IPS DF 6.9 (cell line): ENCODE measurements at regions not wholly inside any gene's neighbourhood (a gene's known extent, or its start where the extent isn't known, plus 50 kb on each side); places are given as distances from the start of the nearest gene placed in this dataset.
"Not testable (repeated sequence)": the region's sequence is repeated elsewhere in the genome, so short reads cannot be mapped to it uniquely, and the experiment has no call there.

Experiments used
- DNase-seq: peaks from one replicate; pipeline ENCODE4 v3.0.0-alpha.2; 2013; ENCODE audit warnings: low read depth, low spot score
- H3K27ac ChIP-seq: one replicate; pipeline ENCODE4 v1.5.1; 2013; ENCODE audit warnings: low read length, control low read depth
- H3K27me3 ChIP-seq: 2 replicates; pipeline ENCODE4 v1.6.1; 2013; ENCODE audit warnings: mild to moderate bottlenecking, low read length; ENCODE audit not compliant: control insufficient read depth, insufficient read depth
- H3K36me3 ChIP-seq: 2 replicates; pipeline ENCODE4 v1.6.1; 2013; ENCODE audit warnings: low read length; ENCODE audit not compliant: control insufficient read depth, insufficient read depth
- H3K4me1 ChIP-seq: 2 replicates; pipeline ENCODE4 v1.6.1; 2013; ENCODE audit warnings: low read length; ENCODE audit not compliant: control insufficient read depth, insufficient read depth
- H3K4me3 ChIP-seq: 2 replicates; pipeline ENCODE4 v1.5.1; 2013; ENCODE audit warnings: mild to moderate bottlenecking, low read length
- H3K9me3 ChIP-seq: 2 replicates; pipeline ENCODE4 v1.6.1; 2013; ENCODE audit warnings: low read length, inconsistent platforms; ENCODE audit not compliant: control insufficient read depth, insufficient read depth
- WGBS: extraction: QIAGEN DNeasy Blood & Tissue Kit; methylation state at CpG from one replicate; pipeline ENCODE4 v1.1.7; 2013; ENCODE audit warnings: mixed read lengths, missing lambda C conversion rate; ENCODE audit not compliant: insufficient read length, insufficient coverage; 5-methylcytosine and 5-hydroxymethylcytosine counted together

- Histone ChIP-seq H3K4me3 (no peak overlapping the region), H3K9me3 (no peaks in the 10 kb centered on the region), H3K36me3 (no peaks in the 10 kb centered on the region), H3K27me3 (no peaks in the 10 kb centered on the region; the same call in 1 of the 2 replicates), H3K4me1 (peaks cover 6% of the 10 kb centered on the region; the same call in 1 of the 2 replicates), H3K27ac (no peak overlapping the region)
- WGBS, result no CpG with 5 or more reads among the region's 3 CpGs
- DNase-seq, result no peak
Observed at GRCh38 chr21:33132054-33132453, 62.1 kb downstream of the OLIG1 start.

- DNase-seq, result no peak
- H3K4me3 ChIP-seq, result no peak overlapping the region
- no peaks in the 10 kb centered on the region for H3K27me3 ChIP-seq
- no peaks in the 10 kb centered on the region for H3K9me3 ChIP-seq
- H3K27ac ChIP-seq, result no peak overlapping the region
- 0 out of 2 replicates have a peak, but pooled peaks cover 3% of the 10 kb centered on the region for H3K4me1 ChIP-seq
- H3K36me3 ChIP-seq, result no peaks in the 10 kb centered on the region
- no CpG with 5 or more reads among the region's 6 CpGs for WGBS
Observed at GRCh38 chr21:33133892-33134291, 64.0 kb downstream of the OLIG1 start.

- Histone ChIP-seq H3K27ac (no peak overlapping the region), H3K9me3 (no peaks in the 10 kb centered on the region), H3K27me3 (no peaks in the 10 kb centered on the region), H3K4me3 (no peak overlapping the region), H3K4me1 (peaks cover 4% of the 10 kb centered on the region; the same call in 1 of the 2 replicates), H3K36me3 (no peaks in the 10 kb centered on the region)
- no CpG with 5 or more reads among the region's 8 CpGs for WGBS
- no peak for DNase-seq
Observed at GRCh38 chr21:33135925-33136324, 66.0 kb downstream of the OLIG1 start.

- H3K9me3 ChIP-seq, result no peaks in the 10 kb centered on the region
- no peaks in the 10 kb centered on the region for H3K27me3 ChIP-seq
- peaks cover 4% of the 10 kb centered on the region; the same call in 1 of the 2 replicates for H3K4me1 ChIP-seq
- DNase-seq, result no peak
- no peak overlapping the region for H3K4me3 ChIP-seq
- H3K27ac ChIP-seq, result no peak overlapping the region
- H3K36me3 ChIP-seq, result no peaks in the 10 kb centered on the region
- no CpG with 5 or more reads among the region's 7 CpGs for WGBS
Observed at GRCh38 chr21:33136847-33137502, 67.0 kb downstream of the OLIG1 start.

- no peak for DNase-seq
- no peak overlapping the region for H3K4me3 ChIP-seq
- H3K4me1 ChIP-seq, result peaks cover 3% of the 10 kb centered on the region; the same call in 1 of the 2 replicates
- WGBS, result no CpG with 5 or more reads among the region's 18 CpGs
- no peaks in the 10 kb centered on the region for H3K27me3 ChIP-seq
- H3K36me3 ChIP-seq, result no peaks in the 10 kb centered on the region
- H3K27ac ChIP-seq, result no peak overlapping the region
- no peaks in the 10 kb centered on the region for H3K9me3 ChIP-seq
Observed at GRCh38 chr21:33139084-33139483, 69.1 kb downstream of the OLIG1 start.

- Histone ChIP-seq H3K4me3 (no peak overlapping the region), H3K27me3 (no peaks in the 10 kb centered on the region), H3K9me3 (no peaks in the 10 kb centered on the region), H3K27ac (no peak overlapping the region), H3K36me3 (no peaks in the 10 kb centered on the region), H3K4me1 (peaks cover 2% of the 10 kb centered on the region; the same call in 1 of the 2 replicates)
- WGBS, result no CpG with 5 or more reads among the region's 2 CpGs
- no peak for DNase-seq
Observed at GRCh38 chr21:33140288-33140687, 70.3 kb downstream of the OLIG1 start.

GRCh38 chr21:33146467-33146866 lies 76.5 kb downstream of the OLIG1 start:
- H3K4me3 ChIP-seq, result no peak overlapping the region
- H3K4me1 ChIP-seq, result no peaks in the 10 kb centered on the region; the same call in 1 of the 2 replicates
- H3K9me3 ChIP-seq, result no peaks in the 10 kb centered on the region
- no peak overlapping the region for H3K27ac ChIP-seq
- H3K27me3 ChIP-seq, result no peaks in the 10 kb centered on the region
- no CpG with 5 or more reads among the region's 4 CpGs for WGBS
- DNase-seq, result no peak
- no peaks in the 10 kb centered on the region for H3K36me3 ChIP-seq

GRCh38 chr21:33149181-33149580 lies 79.2 kb downstream of the OLIG1 start:
- Histone ChIP-seq H3K9me3 (no peaks in the 10 kb centered on the region), H3K4me3 (no peak overlapping the region), H3K27me3 (no peaks in the 10 kb centered on the region), H3K27ac (no peak overlapping the region), H3K4me1 (no peaks in the 10 kb centered on the region; the same call in 1 of the 2 replicates), H3K36me3 (no peaks in the 10 kb centered on the region)
- DNase-seq, result no peak
- WGBS, result no CpG with 5 or more reads among the region's 11 CpGs

- not testable (repeated sequence) for H3K4me3 ChIP-seq, H3K36me3 ChIP-seq, H3K27ac ChIP-seq, H3K9me3 ChIP-seq, DNase-seq, H3K4me1 ChIP-seq, H3K27me3 ChIP-seq
- no CpG with 5 or more reads among the region's 3 CpGs for WGBS
Observed at GRCh38 chr21:33150968-33151367, 78.8 kb upstream of the IFNAR2 start.

GRCh38 chr21:33151941-33152731 lies 77.6 kb upstream of the IFNAR2 start:
- no peaks in the 10 kb centered on the region for H3K36me3 ChIP-seq
- no CpG with 5 or more reads among the region's 32 CpGs for WGBS
- no peak overlapping the region for H3K27ac ChIP-seq
- H3K4me3 ChIP-seq, result no peak overlapping the region
- H3K9me3 ChIP-seq, result no peaks in the 10 kb centered on the region
- no peaks in the 10 kb centered on the region; the same call in 1 of the 2 replicates for H3K4me1 ChIP-seq
- no peak for DNase-seq
- H3K27me3 ChIP-seq, result no peaks in the 10 kb centered on the region
